K562 (cell line): ENCODE measurements at regions not wholly inside any gene's neighbourhood (a gene's known extent, or its start where the extent isn't known, plus 50 kb on each side); places are given as distances from the start of the nearest gene placed in this dataset.
A peak's percentile ranks its signal among the peaks of the same experiment; 100 is the strongest.

Source experiments
- ATAC-seq: fragments of 200-7000 bp; cut with Tn5 transposase; 3 replicates; pipeline ENCODE4 v1.9.1; 2020; ENCODE audit warnings: moderate library complexity
- BruUV-seq: library from RNA; stranded (reverse); fragments of 400-500 nt; replicated peaks from 2 replicates; lab custom pipeline; 2021; lab: Mats Ljungman, UMichigan
- CTCF ChIA-PET: fragments of 300-600 bp; formaldehyde crosslinking; extraction: SDS; loops from one replicate; lab custom pipeline; 2021; ENCODE audit warnings: low intra/inter-chr PET ratio; lab: Yijun Ruan, JAX
- POLR2A ChIA-PET: fragments of 300-600, 350-650 bp; sonication (Branson Sonifier 250); formaldehyde crosslinking; extraction: SDS; loops from one replicate; lab custom pipeline; 2021; ENCODE audit warnings: antibody characterized with exemption, inconsistent platforms; lab: Yijun Ruan, JAX
- DNase-seq, 4 experiments: peaks; one replicate each; pipeline versions ENCODE4 v3.0.0 to v3.0.0-alpha.2; 2011 to 2018; ENCODE audit warnings: low spot score in 3 of 4, mixed read lengths in 3 of 4; ENCODE audit errors: extremely low read depth in 1 of 4
- FAIRE-seq: peaks from 2 replicates; lab custom pipeline; 2011; peaks lifted over from hg19 to GRCh38; lab: Jason Lieb, UNC
- H2AFZ ChIP-seq: 2 replicates; pipeline ENCODE4 v1.6.0; 2011; ENCODE audit warnings: low read depth, low read length, control low read depth, inconsistent platforms
- H3K27ac ChIP-seq: fragments of 200-600 bp; 3 replicates; pipeline ENCODE4 v1.8.0; 2011; ENCODE audit warnings: low read depth, mild to moderate bottlenecking, control low read depth, inconsistent platforms, low read length, moderate library complexity, mixed read lengths; ENCODE audit errors: extremely low read depth
- H3K27me3 ChIP-seq, 2 experiments: fragments of 300-600 bp in 1 of 2; 2 replicates in 1 of 2; 3 replicates in 1 of 2; pipeline versions ENCODE4 v1.6.0 to v1.8.0; 2011; ENCODE audit warnings: inconsistent platforms in 2 of 2, low read length in 2 of 2, mild to moderate bottlenecking in 1 of 2, mixed read lengths in 1 of 2, moderate library complexity in 1 of 2; ENCODE audit not compliant: control insufficient read depth in 2 of 2, insufficient read depth in 2 of 2
- H3K36me3 ChIP-seq: fragments of 300-600 bp; 3 replicates; pipeline ENCODE4 v1.8.0; 2011; ENCODE audit warnings: mild to moderate bottlenecking, low read length, inconsistent platforms; ENCODE audit not compliant: control insufficient read depth, insufficient read depth
- H3K4me1 ChIP-seq, 2 experiments: fragments of 200-600 bp in 1 of 2; replicated peaks in 1 of 2; 2 replicates in 1 of 2; 3 replicates in 1 of 2; pipeline versions ENCODE4 v1.5.1 to v1.8.0; 2011; ENCODE audit warnings: inconsistent platforms in 2 of 2, low read length in 2 of 2, mild to moderate bottlenecking in 1 of 2, mixed read lengths in 1 of 2, moderate library complexity in 1 of 2; ENCODE audit not compliant: control insufficient read depth in 2 of 2, insufficient read depth in 2 of 2
- H3K4me2 ChIP-seq: 2 replicates; pipeline ENCODE4 v1.6.1; 2011; ENCODE audit warnings: low read length, control low read depth, inconsistent platforms, mixed read lengths; ENCODE audit not compliant: insufficient read depth
- H3K4me3 ChIP-seq: fragments of 200-600 bp; sonication (generic), shearing (Covaris generic); 2 replicates; pipeline ENCODE4 v1.5.1; 2016; ENCODE audit warnings: control low read depth, inconsistent platforms
- H3K79me2 ChIP-seq: fragments of 200-600 bp; 3 replicates; pipeline ENCODE4 v1.8.0; 2011; ENCODE audit warnings: low read length, inconsistent platforms; ENCODE audit not compliant: control insufficient read depth, insufficient read depth
- H3K9ac ChIP-seq, 2 experiments: 2 replicates each; pipeline versions ENCODE4 v1.6.0 to v1.6.1; 2011; ENCODE audit warnings: low read depth in 2 of 2, low read length in 2 of 2, control low read depth in 1 of 2, inconsistent platforms in 1 of 2, mild to moderate bottlenecking in 1 of 2, mixed read lengths in 1 of 2; ENCODE audit not compliant: insufficient read depth in 1 of 2
- H3K9me1 ChIP-seq: one replicate; pipeline ENCODE4 v1.6.0; 2011; ENCODE audit warnings: inconsistent platforms, mild to moderate bottlenecking, low read length, moderate library complexity; ENCODE audit not compliant: control insufficient read depth, insufficient read depth
- H3K9me3 ChIP-seq: replicated peaks from 2 replicates; pipeline ENCODE4 v1.5.1; 2011; ENCODE audit warnings: low read depth, low read length, inconsistent platforms; ENCODE audit not compliant: control insufficient read depth, insufficient read depth
- H4K20me1 ChIP-seq: replicated peaks from 2 replicates; pipeline ENCODE4 v1.6.1; 2011; ENCODE audit warnings: low read length, inconsistent platforms, mixed read lengths; ENCODE audit not compliant: control insufficient read depth, insufficient read depth
- MNT ChIP-seq, 2 experiments: fragments of 450-650 bp; conservative IDR thresholded peaks; 2 replicates each; pipeline ENCODE4 v1.6.1; 2017; ENCODE audit warnings: mild to moderate bottlenecking in 2 of 2, moderate library complexity in 2 of 2
- ZNF316 ChIP-seq: fragments of 450-650 bp; IDR thresholded peaks from 2 replicates; pipeline ENCODE4 v1.6.1; 2016
- WGBS: fragments of 100-300 bp; shearing (Covaris generic); methylation state at CpG from one replicate; pipeline ENCODE4 v1.1.6; 2016; ENCODE audit warnings: low coverage, mixed read lengths; ENCODE audit not compliant: insufficient coverage; ENCODE audit errors: missing lambda C conversion rate; 5-methylcytosine and 5-hydroxymethylcytosine counted together
- in situ Hi-C: fragments of 300-500 bp; cut with MboI; formaldehyde crosslinking; loops from 4 replicates; pipeline ENCODE4 v1.15.0; 2018; ENCODE audit warnings: inconsistent platforms, mixed read lengths
- intact Hi-C: fragments of 100-400 bp; cut with micrococcal nuclease; formaldehyde crosslinking; loops from 2 replicates; pipeline ENCODE4 v1.14.2; 2022

- WGBS, result 0% methylated on average over 6 of the region's 6 CpGs
- POLR2A ChIA-PET, result no interaction called here
- in situ Hi-C loops, result no loop called here
Observed at GRCh38 chr13:53844473-53845146, 816.0 kb downstream of the OLFM4 start.

More at GRCh38 chr13:53844473-53845146, 816.0 kb downstream of the OLFM4 start:
- Histone ChIP-seq H3K9ac (no peak overlapping the region), H2AFZ (no peak overlapping the region), H4K20me1 (no peaks in the 10 kb centered on the region), H3K27me3 (no peaks in the 10 kb centered on the region), H3K36me3 (no peaks in the 10 kb centered on the region), H3K79me2 (no peaks in the 10 kb centered on the region), H3K4me2 (no peak overlapping the region), H3K9me1 (no peaks in the 10 kb centered on the region), H3K4me3 (no peak overlapping the region), H3K9me3 (no peaks in the 10 kb centered on the region), H3K4me1 (no peaks in the 10 kb centered on the region), H3K27ac (no peak overlapping the region)
- no TSS peak for BruUV-seq
- 0 out of 2 replicates have a peak, but pooled peaks have one; percentile 9 for TF ChIP-seq ZNF316
- no peak for TF ChIP-seq MNT (conservative IDR thresholded peaks at IDR 0.05)
- ATAC-seq (no peak), FAIRE-seq (no peak), DNase-seq (no peak)
- CTCF ChIA-PET, result no interaction called here
- intact Hi-C loops, result no loop called here
